GDM1 (cell line): ENCODE measurements at regions not wholly inside any gene's neighbourhood (a gene's known extent, or its start where the extent isn't known, plus 50 kb on each side); places are given as distances from the start of the nearest gene placed in this dataset.

ENCODE experiments used
- DNase-seq: peaks from one replicate; lab custom pipeline; 2025; lab: John Stamatoyannopoulos, UW

DNA sequence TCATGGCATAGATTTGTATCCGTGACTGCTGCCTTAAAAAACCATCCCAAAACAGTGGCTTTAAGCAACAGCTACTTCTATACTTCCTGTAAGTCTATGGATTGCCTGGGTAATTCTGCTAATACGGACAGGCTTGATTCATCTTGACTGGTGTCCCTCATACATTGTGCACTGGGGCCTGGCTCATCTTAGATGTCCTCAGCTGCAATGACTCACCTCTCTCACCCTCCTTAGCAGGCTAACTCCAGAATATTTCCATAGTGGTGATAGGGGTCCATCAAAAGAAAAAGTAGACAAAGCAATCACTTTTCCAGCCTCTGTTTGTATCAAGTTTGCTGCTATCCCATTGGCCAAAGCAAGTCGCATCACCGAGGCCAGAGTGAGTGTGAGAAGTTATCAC lies 409.1 kb upstream of the KAZN start:
- no peak for DNase-seq

DNA sequence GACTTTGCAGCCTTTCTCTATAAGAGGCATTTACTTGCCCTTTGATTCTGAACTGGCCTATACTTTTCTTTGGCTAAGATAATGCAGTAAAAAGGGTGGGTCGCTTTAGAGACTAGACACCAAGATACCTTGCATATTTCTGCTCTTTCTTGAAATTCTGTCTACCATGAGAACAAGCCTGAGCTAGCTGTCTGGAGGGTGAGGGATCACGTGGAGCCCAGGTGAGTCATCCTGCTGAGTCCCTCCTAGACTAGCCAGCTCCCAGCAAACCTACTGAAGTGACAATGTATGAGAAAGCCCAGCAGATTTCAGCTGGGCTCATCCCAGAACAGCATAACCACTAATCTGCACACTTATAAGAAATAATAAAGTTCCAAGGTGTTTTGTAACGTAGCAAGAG lies 408.0 kb upstream of the KAZN start:
- DNase-seq, result no peak

DNA sequence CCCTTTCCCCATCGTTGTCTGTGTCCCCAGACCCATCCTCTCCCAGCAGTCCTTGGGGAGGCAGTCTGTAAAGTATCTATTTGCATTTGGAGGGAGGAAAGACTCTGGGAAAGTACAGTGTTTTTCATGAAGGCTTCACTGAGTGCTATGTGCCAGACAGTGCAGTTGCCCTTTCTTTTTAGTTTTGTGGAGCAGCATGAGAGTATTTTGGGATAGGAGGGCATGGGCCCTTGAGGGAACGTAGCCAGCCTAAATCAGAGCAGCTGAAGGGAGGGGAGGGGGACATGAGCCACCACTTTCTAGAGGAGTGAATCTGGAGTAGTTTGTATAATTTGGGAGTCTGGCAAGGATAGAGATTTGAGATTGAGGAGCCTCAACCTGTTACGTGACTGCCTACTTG lies 404.0 kb upstream of the KAZN start:
- DNase-seq, result no peak

DNA sequence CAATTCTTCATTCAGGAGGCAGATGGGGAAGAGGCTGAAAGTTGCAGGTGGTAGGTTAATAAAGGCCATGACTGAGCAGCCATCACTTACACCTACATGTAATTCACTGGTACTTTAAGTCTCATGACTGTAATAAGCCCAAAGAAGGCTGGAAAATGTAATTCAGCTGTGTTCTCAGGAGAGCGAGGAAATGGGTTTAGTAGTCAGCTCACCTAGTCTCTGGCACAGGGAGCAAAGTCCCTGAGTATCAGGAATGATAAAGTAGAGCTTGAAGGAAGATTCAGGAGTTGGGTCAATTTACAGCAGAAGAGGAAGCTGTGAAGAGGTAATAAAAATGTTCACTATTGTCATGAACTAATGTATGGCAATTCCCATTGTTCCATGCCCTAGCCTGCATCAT lies 393.4 kb upstream of the KAZN start:
- DNase-seq, result no peak

DNA sequence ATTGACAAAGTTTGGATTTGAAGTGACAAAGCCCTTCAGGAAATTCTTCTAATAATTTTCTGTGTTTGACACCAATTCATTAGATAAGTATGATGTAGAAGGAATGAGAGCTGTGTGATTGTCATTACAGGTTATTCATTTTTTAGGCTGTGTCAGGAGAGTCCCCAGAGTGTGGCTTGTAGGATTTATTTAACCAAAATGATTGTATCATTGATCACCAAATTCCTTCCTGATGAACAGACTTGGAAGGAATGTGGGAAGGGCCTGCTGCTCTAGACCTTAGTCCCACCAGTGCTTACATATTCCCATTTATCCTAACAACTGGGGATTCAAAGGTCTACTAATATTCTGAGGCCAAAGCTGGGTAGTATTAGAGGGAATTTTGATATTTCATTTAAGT lies 383.3 kb upstream of the KAZN start:
- no peak for DNase-seq

DNA sequence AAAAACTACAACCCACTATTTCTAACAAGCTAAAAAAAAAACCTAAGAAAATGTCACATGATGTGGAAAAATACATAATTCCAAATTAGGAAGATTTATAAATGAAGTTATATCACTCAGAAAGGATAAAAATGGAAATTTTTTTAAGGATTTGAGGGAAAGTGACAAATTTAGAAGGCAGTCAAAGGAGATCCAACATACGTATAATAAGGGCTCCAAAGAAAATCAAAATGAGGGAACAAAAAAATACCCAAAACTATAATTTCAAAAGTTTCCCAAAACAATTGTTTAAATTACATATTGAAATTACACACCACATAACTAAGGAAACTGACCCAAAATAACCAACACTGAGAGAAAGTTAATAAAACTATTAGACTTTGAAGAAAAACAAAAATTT lies 381.1 kb upstream of the KAZN start:
- DNase-seq, result no peak

DNA sequence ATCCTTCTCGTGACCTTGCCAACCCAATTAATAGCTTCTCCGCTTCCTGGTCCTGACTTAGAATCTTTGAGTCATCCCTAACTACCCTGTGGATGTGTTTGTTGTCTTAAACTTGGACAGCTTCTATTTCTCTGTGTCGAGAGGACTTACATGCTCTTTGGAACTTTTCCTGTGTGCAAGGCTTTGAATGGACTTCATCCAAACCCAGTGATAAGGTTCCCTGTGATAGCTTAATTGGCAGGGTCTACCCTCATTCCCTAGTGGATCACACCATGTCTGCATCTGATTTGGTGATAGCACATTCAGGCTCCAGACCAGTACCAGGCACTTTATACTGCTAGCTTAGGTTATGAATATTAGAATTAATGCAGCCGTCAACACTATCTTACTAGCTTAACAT lies 378.2 kb upstream of the KAZN start:
- no peak for DNase-seq

DNA sequence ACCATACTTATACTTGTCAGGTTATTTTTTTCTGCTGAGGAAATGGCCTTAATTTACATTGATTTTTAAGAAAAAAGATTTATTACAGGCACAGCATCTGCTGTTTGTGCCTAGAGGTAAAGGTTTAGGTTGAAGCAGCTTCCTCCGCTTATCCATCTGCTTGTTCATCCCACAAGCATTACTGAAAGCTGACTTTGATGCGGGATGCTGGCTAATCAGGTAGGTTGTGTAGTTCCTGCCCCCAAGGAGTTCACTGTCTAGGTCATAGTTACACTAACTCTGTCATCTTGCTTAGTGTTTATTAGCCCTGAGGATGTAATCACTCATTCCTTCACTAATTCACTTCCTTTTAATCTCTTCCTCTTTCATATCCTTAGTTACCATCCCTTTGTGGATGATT lies 377.7 kb upstream of the KAZN start:
- no peak for DNase-seq

DNA sequence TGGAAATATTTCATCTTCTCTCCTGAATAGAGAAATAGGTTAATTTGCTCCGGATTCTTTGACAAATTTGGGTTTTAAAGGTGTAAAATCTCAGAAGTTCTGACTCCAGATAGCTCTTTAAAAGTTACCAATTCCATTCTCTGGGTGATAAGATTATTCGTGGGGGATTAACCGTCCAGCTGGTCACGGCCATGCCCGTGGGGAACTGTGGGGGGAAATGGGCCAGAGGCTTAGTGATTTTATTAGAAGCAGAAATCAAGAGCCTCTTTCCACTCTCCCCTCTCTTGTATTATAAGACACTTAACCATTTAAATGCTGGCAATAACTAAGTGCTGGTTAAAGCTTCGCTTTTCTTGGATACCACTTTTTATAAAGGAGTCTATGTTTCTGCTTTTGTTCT lies 376.4 kb upstream of the KAZN start:
- DNase-seq, result no peak

DNA sequence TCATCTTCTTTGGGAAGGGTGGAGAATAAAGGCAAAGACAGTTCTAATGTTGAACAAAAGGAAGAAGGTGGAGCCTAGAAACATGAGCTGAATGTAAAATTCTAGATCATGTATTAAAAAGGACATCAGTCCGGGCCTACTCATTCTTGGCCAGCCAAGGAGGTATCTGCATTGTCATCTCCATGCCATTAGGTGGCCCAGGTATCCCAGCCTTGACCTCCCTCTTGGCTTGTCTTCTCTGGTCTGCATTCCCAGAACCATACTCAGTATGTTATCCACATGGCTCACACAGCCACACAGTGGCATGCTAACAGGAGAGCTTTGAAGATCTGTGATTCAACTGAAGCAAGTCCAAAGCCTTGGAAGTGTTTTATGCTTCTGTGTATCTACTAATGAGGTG lies 369.8 kb upstream of the KAZN start:
- DNase-seq, result no peak

DNA sequence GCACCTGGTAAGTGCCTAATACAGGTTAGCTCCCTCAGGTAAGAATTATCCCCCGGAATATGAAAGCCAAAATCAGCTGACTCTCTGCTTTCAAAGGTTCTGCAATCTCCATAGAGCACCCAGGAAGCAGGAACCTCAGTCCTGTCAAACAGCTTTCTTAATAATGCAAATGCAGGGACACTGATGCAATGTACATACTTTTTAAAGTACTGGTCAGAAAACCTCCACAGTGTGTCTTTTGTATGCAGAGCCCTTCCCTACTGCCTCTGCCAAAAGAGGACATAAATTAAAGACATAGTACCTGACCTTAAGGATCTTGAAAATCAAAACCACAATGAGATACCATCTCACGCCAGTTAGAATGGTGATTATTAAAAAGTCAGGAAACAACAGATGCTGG lies 365.0 kb upstream of the KAZN start:
- no peak for DNase-seq

DNA sequence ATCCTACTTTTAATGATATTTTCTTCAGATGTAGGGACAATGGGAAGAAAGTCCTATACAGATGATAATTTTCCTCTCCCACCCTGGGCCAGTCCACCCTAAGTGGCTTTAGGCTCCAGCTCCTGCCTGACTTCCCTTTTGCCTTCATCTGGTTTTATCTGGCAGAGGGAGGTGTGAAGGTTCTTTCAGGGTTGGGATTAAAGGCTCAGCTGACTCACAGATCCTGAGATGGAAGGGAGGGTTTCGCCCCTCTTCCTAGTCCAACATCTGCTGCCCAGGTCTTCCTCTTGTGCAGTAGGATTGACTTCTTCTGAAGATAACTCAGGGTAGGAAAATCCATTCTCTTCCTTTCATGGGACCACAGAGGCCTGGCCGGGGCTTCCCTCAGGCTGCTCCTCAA lies 362.4 kb upstream of the KAZN start:
- DNase-seq, result no peak

DNA sequence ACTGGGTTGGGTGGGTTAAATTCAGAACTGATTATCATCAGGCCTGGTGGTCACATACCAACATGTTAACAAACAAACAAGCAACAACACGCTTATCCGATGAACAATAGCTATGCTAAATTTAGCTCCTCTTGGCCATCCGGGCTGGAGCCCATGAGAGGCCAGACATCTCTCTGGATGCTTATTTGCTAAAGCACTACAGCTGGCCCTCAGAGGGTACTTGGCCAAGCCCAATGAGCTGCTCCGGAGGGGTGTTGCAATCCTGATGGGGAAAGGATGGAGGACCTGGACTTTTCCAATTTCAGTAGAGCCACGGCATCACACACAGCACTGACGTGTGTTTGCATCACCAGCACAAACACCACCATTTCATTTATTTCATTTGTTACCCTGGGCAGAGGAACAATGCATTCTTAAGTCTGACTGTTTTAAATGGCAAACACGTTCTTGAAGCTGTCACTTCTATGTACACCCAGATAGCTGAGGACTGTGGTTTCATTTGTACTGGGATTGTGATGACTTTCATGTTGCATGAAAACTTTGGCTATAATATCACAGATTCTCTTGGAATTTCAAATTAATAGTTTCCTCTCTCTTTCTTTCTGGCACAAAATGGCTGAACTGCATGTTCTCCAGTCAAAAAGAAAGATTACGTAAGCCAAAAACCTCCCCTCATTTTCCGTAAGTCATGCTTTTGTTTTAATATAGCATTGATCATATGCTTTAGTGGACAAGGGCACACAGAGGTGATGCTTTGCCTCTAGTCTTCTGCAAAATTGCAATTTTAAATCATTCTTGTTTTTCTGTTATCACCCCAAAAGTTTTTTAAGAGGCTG lies 359.8 kb upstream of the KAZN start:
- DNase-seq, result no peak

DNA sequence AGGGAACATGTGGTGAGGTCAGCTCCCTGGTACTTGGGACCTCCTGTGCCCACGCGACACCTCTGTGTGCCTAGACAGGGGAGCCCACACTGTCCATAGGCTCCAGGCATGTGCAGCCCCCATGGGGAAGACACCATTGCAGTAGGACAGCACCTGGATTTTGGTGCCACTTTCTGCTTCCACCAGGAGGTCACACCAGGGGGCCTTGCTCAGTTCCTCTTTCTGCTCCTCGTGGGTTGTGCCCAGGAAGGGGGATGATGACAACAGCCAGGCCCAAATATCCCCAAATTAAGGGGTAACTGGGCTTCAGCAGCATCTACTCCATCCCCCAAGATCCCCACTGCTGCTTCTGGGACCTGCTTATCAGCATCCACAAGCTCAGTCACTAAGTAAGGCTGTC lies 358.2 kb upstream of the KAZN start:
- no peak for DNase-seq

DNA sequence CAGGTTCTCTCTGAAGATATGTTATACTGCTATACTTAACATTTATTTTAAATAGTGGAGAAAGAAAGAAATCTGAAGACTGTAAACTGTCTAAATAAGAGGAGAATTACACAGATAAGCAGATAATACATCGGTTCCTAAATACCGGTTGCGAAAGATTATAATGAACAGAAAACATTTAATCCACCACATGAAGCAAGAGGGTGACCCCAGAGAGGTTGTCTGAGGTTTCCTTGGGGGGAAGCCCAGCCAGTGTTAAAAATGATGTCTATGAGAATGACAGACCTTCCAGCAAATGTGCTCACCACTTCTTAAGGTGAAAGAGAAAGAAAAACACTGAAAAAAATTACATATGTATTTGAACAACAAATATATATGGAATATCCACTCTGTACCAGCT lies 356.4 kb upstream of the KAZN start:
- no peak for DNase-seq

DNA sequence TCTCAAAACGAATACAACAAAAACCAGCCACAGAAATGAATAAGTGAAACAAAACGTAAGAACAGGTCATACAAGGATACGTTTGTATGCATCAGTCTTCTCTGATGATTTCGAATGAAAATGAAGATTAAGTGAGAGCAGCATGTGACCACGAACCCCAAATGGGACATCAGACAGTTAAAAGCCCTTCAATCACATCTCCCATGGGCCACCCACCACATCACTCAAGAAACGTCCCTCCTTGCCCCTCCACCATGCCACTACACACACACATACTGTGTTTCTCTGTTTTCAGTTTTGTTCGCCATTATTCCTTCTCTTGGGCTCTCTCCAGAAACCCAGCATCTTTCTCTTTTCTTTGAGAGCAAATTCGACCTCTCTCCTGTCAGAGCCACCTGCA lies 355.6 kb upstream of the KAZN start:
- DNase-seq, result no peak

DNA sequence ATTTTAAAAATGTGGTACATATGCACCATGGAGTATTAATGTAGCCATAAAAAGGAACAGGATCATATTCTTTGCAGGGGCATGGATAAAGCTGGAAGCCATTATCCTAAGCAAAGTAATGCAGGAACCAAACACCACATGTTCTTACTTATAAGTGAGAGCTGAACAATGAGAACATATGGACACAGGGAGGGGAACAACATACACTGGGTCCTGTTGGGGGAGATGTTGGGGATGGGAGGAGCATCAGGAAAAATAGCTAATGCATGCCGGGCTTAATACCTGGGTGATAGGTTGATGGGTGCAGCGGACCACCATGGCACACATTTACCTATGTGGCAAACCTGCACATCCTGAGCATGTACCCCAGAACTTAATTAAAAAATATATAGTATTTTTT lies 352.5 kb upstream of the KAZN start:
- DNase-seq, result no peak

DNA sequence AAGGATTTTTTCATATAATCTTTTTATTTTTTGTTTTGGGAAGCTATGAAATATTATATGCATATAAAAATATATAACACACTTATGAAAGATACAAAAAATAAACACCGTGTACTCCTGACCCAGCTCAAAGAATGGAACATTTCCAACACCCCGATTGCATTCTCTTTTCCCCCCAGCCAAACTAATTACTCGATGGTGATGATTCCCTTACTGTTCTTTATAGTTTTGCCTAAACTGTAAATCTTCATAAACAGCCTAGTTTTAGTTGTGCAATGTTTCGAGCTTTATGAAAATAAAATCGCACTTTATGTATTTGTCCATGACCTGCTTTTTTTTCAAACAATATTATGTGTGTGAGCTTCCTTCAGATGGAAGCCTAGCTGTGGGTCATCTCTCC lies 352.0 kb upstream of the KAZN start:
- DNase-seq, result no peak

DNA sequence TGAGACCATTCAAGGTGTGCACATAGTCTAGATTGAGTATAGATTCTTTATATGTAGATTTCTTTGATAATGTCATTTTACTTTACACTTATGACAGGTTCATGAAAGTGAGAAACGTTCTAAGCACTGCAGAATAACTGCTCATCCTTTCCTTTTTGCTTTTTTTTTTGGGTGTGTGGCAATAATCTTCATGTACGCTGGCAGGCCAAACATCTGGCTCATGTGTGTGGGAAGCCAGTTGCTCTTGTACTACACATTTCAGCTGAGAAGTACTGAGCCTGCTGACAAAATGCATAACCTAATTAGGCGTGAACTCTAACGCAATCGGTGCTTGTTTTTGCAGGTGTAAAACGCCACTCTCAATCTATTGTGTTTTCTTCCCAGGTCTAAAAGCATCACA lies 350.8 kb upstream of the KAZN start:
- no peak for DNase-seq

DNA sequence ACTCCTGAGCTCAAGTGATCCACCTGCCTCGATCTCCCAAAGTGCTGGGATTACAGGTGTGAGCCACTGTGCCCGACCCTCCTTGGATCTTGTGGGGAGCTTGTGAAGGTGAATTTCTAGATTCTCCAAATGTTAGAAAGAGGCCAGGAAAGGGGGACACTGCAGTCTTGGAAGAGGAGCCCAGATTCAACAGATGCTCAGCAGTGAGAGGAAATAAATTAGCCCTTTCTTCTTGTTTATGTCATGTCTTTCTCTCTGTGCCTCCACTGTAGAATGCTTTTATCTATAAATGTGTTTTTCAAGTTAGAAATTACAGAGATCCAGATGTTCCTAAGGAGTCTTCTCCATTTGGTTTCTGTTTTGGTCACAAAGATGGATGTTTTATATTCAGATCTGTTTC lies 346.6 kb upstream of the KAZN start:
- no peak for DNase-seq

DNA sequence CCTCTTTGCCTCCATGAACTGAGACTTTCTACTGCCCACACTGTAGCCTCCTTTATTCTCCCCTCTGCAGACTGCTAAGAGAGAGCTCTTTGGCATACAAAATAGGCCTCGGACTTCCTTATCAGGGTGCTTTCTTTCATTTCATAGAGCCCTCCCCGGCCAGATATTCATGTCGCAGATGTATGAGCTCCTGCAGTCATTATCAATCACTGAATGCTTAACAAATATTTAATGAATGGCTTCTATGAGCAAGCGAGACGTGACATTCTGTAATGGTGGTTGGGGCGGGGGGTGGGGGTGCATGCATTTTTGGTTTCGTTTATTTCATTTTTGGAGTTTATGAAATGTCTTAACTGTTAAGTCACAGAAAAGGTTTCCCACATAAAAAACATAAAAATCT lies 344.8 kb upstream of the KAZN start:
- DNase-seq, result no peak

DNA sequence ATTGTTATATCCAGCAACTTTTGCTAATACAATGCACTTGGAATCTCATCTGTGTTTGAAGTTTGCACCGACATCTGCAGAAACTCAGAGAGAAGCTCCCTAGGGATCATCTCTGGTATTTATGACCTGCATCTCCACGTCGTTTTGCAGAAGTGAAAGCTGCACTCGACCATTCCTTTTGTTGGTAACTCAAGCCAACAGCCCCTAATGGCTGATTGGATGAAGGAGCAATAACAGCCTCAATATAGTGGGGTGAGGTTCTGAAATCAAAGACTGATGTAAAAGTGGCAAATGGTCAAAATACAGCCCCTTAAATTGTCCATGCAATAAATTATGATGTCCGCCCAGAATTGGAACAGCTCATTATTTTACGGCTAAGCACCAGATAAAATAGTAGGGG lies 344.2 kb upstream of the KAZN start:
- no peak for DNase-seq

DNA sequence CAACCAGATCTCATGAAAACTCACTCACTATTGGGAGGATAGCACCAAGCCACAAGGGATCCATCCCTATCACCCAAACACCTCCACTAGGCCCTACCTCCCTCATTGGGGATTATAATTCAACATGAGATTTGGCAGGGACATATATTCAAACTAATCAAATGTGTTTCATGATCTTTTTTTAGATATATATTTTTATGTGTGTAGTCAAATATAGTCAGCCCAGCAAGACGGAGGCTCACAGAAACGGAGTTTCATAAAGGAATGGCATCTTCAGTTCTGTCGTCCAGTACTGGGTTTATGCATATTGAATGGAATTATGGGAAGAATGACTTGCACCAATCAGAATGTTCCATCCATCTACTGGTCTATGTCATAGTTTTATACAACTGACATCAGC lies 343.3 kb upstream of the KAZN start:
- DNase-seq, result no peak

DNA sequence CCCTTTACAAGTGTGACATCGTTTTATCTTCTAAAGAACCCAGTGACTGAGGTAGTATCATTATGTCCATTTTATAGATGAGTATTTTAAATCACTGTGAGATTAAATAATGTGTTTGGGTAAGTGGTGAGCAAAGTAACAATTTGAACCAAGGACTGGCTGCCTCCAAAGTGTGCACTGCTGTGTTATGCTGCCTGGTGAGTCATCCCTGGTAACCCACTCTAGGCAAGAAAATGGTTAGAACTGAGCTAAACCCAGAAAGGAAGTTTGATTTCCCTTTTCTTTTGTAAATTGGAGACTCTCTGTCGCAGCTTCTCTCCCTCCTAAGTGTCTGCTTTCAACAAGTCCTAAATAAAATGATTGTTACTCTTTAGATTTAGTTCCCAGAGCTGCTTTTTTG lies 342.8 kb upstream of the KAZN start:
- no peak for DNase-seq
